ENCODE measurements at regions not wholly inside any gene's neighbourhood (a gene's known extent, or its start where the extent isn't known, plus 50 kb on each side); places are given as distances from the start of the nearest gene placed in this dataset.

DNA sequence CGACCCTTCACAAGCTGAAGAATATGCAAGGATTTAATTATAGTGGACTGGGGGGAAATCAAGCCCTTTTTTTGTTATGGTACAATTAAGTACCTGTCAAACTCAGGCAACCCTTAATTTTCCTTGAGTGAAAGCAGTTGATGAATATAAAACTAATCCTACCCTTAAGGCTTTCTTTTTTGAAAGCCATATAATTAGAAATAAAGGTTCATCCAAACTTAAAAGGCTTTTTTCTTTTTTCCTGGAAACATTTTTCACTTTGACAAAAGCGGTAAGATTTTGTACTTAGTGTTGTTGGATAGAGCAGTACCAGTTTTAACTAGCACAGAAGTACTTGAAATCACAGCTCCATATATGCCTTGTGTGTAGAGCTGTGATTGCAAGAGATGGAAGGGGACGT, 91.9 kb upstream of the MANSC4 start:
- intact Hi-C loops (cut with micrococcal nuclease) = no loop called here
- no peak overlapping the region for H3K4me2 ChIP-seq (ENCODE audit: insufficient read depth, low read length)
- dilution Hi-C loops (cut with MboI; ENCODE audit: extremely low pct_ligation_motif_present, low sequenced_read_pairs) = no loop called here
- ChIA-PET CTCF (interaction anchor here (1.2 kb wide), 1 partner anchor 10 kb away, joined by 3 read pairs; no protein-coding TSS in a partner anchor), POLR2A (no interaction called here)
- TF ChIP-seq FOS (IDR thresholded peaks at IDR 0.05; ENCODE audit: borderline replicate concordance, insufficient read depth, low read length) (no peak), JUN (IDR thresholded peaks at IDR 0.05; ENCODE audit: borderline replicate concordance, insufficient read depth, insufficient read length, low read depth) (no peak), GATA2 (IDR thresholded peaks at IDR 0.05; ENCODE audit: insufficient read depth, insufficient read length, low read depth, low read length) (no peak), MYC (IDR thresholded peaks at IDR 0.05; ENCODE audit: low read depth, low read length) (no peak), POLR2A (IDR thresholded peaks at IDR 0.05; ENCODE audit: low read depth, low read length) (no peak), EZH2 (IDR thresholded peaks at IDR 0.05; ENCODE audit: borderline replicate concordance, low read depth, low read length, severe bottlenecking) (no peak), POLR2AphosphoS5 (IDR thresholded peaks at IDR 0.05; ENCODE audit: insufficient read depth, low read depth, low read length) (no peak)
- TF ChIP-seq, protein P1, sequence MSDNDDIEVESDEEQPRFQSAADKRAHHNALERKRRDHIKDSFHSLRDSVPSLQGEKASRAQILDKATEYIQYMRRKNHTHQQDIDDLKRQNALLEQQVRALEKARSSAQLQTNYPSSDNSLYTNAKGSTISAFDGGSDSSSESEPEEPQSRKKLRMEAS (IDR thresholded peaks at IDR 0.05; ENCODE audit: insufficient read depth, insufficient read length) = no peak
- TF ChIP-seq, protein P2, sequence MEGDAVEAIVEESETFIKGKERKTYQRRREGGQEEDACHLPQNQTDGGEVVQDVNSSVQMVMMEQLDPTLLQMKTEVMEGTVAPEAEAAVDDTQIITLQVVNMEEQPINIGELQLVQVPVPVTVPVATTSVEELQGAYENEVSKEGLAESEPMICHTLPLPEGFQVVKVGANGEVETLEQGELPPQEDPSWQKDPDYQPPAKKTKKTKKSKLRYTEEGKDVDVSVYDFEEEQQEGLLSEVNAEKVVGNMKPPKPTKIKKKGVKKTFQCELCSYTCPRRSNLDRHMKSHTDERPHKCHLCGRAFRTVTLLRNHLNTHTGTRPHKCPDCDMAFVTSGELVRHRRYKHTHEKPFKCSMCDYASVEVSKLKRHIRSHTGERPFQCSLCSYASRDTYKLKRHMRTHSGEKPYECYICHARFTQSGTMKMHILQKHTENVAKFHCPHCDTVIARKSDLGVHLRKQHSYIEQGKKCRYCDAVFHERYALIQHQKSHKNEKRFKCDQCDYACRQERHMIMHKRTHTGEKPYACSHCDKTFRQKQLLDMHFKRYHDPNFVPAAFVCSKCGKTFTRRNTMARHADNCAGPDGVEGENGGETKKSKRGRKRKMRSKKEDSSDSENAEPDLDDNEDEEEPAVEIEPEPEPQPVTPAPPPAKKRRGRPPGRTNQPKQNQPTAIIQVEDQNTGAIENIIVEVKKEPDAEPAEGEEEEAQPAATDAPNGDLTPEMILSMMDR (IDR thresholded peaks at IDR 0.05; ENCODE audit: extremely low read depth in 1 of 2, insufficient read depth in 1 of 2, low read depth in 1 of 2, low read length in 2 of 2) = no peak
- no peaks in the 10 kb centered on the region for H3K9me3 ChIP-seq (replicated peaks; ENCODE audit: control insufficient read depth, insufficient read depth, low read length)
- DNase-seq (ENCODE audit: low read depth, low spot score) (no peak), FAIRE-seq (no peak)
- no peaks in the 10 kb centered on the region for H3K27me3 ChIP-seq (ENCODE audit: control insufficient read depth in 2 of 2, insufficient read depth in 2 of 2, low read length in 2 of 2)
- no peaks in the 10 kb centered on the region for H3K9me1 ChIP-seq (replicated peaks; ENCODE audit: control insufficient read depth, extremely low read depth, insufficient read depth, low read length)
- H3K4me1 ChIP-seq (ENCODE audit: control insufficient read depth, extremely low read depth, insufficient read depth, low read length) = no peaks in the 10 kb centered on the region
- H4K20me1 ChIP-seq (replicated peaks; ENCODE audit: control insufficient read depth, extremely low read depth, insufficient read depth, low read length) = no peaks in the 10 kb centered on the region
- H3K36me3 ChIP-seq (ENCODE audit: control insufficient read depth in 2 of 2, extremely low read depth in 1 of 2, insufficient read depth in 2 of 2, low read length in 2 of 2) = no peaks in the 10 kb centered on the region
- no peak overlapping the region for H3K4me3 ChIP-seq (replicated peaks in 1 of 3; ENCODE audit: insufficient read depth in 1 of 3, low read depth in 1 of 3, low read length in 3 of 3)
- no TSS peak for BruUV-seq (replicated peaks)
- H3K9ac ChIP-seq (replicated peaks; ENCODE audit: extremely low read depth, insufficient read depth, low read length) = no peak overlapping the region
- H3K79me2 ChIP-seq (ENCODE audit: control insufficient read depth, insufficient read depth, low read length) = no peaks in the 10 kb centered on the region
- H3K27ac ChIP-seq (ENCODE audit: insufficient read depth, low read depth, low read length) = no peak overlapping the region
- H2AFZ ChIP-seq (ENCODE audit: low read depth, low read length) = no peak overlapping the region

Measured in endothelial cell of umbilical vein (primary cell).